ENCODE measurements at regions not wholly inside any gene's neighbourhood (a gene's known extent, or its start where the extent isn't known, plus 50 kb on each side); places are given as distances from the start of the nearest gene placed in this dataset.
"Not testable (repeated sequence)": the region's sequence is repeated elsewhere in the genome, so short reads cannot be mapped to it uniquely, and the experiment has no call there.

DNA sequence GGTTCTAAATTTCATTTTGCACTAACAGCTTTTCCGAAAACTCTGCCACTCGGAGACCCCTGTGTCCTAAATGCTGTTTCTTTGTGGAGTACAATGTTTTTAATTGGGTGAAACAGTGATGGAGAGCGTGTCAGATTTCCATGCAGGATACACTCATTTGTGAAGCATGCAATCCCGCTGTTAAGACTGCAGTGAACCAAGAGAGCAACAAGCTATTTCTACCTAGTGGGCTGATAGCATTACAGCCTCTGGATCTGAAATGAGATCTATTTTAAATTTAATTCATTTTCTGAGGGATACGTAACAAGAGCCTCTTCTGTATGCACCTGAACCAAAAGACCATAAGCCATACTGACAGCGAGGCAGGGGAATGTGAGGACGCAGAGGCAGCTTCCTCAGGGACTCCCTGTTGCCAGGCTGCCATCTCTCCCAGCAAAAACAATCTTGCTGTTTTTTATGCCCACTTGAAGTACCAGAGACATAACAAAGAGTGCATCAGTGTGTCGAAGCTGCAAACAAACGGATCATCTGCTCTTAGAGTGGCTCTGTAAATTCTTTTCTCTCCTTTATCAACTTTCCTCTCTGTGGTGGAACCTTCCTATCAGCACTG, 199.9 kb upstream of the COX10 start:
- no peak for DNase-seq

DNA sequence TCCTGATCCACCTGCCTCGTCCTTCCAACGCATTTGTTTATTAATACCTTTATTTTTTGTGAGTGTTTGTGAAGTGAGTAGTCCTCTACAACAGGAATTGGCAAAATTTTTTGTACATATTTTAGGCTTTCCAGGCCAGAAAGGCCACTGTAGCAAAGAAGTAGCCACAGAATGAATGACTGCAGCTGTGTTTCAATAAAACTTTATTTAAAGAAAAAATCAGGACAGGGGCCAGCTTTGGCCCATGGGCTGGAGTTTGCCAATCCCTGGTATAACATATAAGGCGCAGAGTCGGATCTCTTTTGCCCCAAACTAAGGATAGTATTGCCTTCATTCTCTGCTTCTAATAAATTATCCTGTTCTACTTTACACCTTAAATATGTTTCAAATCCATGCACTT, 198.0 kb upstream of the COX10 start:
- DNase-seq, result no peak

DNA sequence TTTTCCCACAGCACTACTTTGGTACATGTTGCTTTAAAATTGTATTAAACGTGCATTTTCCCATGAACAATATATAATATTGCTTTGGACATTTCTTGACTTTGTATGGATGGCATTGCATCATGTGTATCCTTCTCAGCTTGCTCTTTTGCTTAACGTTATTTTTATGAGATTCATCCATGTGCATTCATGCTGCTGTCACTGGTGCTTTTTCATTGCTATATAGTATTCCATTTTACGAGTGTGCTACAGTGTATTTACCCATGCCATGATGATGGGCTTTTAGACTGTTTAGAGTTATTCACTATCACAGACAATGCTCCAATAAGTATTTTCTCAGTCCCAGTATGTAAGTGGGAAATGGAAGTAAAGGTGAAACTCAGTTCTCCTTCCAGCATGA, 195.2 kb upstream of the COX10 start:
- DNase-seq, result no peak

DNA sequence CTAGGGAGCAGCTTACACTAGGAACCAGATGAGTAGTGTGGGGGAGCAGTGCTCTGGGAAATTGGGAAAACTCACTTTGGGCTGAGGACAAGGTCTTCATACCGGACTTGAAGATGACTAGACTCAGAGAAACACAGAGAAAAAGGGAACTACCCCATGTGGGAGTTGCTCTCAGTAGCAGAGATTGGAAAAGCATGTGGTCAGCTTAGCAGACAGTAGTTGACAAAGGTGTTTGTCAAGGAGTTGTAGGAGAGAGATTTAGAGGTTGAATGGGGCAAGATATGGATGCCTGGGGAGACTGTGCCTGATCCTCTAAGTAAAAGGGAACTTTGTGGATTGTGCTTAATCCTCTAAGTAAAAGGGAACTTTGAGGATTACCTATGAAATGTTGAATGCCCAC, 194.5 kb upstream of the COX10 start:
- DNase-seq, result no peak

DNA sequence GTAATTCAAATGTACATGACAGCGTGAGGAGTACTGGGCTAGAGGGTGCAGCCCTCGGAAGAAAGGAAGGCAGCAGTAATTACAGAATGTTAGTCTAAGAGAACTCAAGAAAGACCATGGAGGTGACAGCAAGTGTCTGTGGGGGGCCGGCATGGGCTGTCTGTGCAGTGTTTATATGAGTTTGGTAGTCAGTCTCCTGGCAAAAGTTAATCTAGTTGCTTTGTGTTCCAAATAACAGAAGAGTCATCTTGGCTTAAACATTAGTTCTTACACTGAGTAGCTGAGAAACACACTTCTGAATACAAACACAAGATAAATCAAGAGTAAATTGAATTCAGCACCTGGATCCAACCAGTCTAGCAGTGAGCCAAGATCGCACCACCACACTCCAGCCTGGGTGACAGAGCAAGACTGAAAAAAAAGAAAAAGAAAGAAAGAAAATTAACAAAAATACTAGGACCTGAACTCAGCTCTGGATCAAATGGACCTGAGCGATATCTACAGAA, 189.3 kb upstream of the COX10 start:
- DNase-seq, result no peak

DNA sequence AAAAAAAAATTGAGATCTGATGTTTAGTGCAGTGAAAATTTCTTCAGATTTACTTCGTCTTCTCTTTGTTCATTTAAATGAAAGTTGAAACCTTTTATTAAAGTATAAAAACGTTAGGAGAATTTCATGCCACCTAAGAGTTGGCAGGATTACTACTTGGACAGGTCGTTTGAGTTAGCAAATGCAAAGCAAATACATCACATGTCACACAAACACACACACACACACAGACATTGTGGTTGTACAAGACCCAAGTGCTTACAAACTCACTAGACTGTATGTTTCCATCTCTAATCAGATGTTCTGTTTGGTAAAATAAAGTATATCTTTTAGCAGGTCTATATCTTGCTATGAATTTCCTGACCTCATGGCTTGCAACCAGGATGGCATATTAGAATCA, 185.6 kb upstream of the COX10 start:
- no peak for DNase-seq

DNA sequence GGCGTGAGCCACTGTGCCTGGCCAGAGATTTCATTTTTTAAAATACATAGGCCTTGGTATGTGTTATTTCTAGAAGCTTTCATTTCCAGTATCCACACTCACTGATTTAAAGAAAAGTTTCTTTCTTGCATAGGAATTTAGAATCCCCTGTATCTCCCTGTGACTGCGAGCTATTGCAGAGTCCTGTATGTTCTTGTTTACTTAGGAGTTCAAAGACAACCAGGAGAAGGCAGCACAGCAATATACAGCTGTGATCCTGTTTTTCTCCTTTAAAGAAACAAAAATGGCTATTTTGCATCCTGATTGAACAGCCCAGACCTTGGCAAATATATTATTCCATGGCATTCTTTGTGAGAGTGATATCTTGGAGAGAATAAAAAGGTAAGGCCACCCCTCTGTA, 185.0 kb upstream of the COX10 start:
- no peak for DNase-seq

DNA sequence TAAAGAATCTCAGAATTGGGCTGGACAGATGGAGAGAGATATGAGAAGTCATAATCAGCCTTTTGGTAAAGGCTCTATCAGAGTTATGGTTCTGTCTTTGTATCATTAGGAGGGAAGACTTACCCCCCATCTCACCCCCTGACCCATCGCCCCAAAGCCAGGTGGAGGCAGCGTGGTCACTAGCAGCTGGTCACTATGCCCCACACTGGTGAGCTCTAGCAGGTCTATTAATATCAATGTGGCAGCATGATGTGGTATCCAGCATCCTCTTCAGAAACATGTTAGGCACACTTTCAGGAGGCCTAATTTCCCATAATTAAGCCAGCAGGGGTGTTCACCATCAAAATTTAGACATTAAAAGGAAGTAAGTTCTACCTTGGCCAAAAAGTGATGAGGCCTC, 183.8 kb upstream of the COX10 start:
- DNase-seq, result no peak

DNA sequence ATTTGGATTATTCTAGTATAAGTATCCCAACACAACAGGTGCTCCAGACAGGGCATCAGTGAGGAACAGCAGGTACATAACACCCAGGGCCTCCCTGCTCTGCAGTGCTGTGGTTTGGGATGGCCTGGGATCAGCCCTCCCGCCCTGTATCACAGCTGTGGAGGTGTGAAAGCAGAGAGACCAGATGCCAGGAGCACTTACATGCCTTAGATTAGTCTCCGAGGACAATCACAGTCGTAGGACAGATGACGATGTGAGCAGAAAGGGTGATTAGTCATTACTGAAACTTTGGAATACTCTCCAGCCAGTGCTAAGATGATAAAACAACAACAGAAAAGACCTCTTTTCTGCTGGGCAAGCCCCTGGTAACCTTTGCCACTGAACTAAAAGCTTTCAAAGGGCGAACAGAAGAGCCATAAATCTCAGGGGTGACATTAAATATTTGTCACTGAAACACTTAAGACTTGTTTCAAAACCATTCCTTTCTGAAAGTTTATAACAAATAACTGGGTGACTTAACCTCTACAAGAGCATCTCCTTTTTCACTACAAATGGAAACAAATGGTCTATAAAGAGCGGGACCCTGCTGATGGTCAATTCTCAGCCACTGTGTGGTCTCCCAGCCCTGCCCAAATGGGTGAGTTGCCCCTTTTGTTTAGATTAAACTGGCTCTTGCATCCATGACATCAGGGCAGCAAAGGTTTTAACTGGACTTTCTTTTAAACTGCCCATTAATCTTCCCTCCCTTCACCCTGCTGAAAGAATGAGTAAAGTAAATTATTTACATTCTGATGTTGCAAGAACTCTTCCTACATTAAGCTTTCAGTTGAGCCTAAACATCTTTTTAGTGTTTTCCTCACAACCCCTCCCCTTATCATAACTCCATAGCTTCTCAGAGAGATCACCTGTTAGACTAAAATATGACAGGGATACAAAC, 183.1 kb upstream of the COX10 start:
- no peak for DNase-seq

DNA sequence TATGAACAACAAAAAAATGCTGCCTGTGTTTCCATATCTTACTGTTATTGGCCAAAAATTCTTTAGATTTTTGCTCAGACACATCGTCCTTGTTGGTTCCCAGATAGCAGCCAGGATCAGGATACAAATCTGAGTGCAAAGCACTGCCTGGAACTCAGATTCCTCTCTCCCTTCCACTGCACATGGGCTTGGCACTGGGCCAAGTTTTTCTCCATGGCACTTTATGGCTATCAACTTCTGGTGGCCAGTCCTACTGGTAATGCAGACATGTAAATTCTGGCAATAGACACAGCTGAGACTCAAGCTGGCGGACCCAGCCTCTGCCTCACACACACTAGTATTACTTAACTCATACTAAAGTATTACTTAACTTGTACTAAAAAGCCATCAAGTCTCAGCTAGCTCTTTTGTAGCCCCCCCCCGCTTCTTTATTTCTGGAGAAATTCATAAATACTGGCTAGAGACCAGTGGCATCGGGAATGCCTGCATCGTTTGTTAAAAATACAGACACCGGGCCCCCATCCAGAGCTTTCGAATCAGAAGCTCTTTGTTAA, 181.2 kb upstream of the COX10 start:
- DNase-seq, result peak; percentile 21

DNA sequence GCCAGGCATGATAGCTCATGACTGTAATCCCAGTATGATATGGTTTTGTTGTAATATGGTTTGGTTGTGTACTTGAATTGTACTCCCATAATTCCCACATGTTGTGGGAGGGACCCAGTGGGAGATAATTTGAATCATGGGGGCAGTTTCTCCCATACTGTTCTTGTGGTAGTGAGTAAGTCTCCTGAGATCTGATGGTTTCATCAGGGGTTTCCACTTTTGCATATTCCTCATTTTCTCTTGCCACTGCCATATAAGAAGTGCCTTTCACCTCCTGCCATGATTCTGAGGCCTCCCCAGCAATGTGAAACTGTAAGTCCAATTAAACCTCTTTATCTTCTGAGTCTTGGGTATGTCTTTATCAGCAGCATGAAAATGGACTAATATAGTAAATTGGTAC, 160.3 kb upstream of the COX10 start:
- DNase-seq, result not testable (repeated sequence)

DNA sequence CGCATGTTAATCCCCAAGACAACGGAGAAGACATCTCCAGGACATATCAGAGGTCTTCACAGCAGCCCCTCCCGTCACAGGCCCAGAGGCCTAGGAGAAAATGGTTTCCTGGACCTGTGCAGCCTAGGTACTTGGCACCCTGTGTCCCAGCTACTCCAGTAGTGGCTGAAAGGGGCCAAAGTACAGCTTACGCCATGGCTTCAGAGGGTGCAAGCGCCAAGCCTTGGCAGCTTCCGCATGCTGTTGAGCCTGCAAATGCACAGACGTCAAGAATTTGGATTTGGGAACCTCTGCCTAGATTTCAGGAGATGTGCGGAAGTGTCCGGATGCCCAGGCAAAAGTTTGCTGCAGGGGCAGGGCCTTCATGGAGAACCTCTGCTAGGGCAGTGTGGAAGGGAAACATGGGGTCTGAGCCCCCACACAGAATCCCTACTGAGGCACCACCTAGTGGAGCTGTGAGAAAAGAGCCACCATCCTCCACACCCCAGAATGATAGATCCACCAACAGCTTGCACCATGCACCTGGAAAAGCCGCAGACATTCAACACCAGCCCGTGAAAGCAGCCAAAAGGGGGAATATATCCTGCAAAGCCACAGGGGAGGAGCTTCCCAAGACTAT, 159.3 kb upstream of the COX10 start:
- no peak for DNase-seq

DNA sequence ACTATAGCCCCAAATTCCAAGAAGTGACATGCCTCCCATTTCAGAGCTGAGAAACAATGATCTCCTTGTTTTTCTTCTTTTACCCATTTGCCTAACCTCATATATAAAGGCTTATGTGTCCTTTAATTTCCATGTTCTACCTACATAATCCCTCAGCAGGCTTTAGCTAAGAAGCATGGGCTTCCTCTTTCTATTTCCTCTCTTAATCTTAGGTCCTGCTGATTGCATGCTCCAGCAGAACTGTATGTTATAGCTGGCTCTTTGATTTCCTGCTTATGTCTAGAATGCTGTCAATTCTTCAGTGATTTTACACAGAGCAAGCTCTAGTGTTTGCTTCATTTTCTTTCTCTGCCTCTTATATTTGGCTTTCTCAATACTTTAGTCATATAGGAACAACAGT, 151.7 kb upstream of the COX10 start:
- DNase-seq, result no peak

DNA sequence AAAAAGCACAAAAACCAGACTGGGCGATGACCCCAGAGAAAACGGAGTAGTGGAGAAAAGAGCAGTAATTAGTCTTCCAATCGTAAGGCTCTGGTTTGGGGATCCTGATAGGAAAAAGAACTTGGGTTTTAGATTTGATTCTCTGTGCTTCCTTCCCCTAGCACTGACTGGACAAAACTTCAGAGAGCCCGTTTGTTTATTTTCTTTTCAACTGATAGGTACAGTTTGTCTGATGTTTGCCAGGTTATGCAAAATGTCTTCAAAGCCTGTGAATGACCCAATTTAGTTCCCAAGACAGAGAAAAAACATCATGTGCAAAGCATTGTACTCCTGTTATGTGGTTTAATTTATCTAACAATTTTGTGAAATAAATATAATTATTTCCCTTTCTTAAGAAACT, 151.1 kb upstream of the COX10 start:
- DNase-seq, result no peak

DNA sequence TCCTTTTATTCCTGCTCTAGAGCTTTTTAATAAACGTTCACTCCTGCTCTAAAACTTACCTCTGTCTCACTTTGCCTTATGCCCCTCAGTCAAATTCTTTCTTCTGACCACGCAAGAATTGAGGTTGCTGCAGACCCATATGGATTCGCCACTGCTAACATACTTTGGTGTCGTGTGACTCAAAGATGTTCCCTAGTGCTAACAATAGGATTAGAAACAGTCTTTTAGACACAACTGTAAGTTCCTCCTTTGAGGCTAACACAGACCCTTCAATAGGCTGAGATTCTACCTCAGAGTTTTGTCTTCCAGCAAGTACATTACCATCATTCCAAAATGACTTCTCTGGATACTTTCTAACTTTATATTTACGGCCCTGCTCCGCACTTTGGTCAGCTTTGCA, 149.5 kb upstream of the COX10 start:
- DNase-seq, result no peak

DNA sequence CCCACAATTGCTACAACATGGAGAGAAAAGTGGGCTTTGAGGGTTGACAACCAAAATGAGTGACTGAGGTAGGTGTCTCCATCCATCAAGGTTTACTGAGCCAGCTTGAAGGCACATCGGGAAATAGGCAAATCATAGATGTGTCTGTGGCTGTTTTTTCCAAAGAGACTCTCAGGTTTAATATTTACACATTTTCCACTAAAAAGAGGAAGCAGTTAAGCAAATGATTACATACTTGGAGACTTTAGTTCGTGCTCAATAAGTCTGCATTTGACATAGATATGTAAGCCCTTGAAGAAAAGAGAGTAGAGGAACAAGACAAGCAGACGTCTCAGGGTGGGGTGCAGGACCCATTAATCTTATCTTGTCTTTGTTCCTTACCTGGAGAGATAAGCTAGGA, 148.9 kb upstream of the COX10 start:
- no peak for DNase-seq

DNA sequence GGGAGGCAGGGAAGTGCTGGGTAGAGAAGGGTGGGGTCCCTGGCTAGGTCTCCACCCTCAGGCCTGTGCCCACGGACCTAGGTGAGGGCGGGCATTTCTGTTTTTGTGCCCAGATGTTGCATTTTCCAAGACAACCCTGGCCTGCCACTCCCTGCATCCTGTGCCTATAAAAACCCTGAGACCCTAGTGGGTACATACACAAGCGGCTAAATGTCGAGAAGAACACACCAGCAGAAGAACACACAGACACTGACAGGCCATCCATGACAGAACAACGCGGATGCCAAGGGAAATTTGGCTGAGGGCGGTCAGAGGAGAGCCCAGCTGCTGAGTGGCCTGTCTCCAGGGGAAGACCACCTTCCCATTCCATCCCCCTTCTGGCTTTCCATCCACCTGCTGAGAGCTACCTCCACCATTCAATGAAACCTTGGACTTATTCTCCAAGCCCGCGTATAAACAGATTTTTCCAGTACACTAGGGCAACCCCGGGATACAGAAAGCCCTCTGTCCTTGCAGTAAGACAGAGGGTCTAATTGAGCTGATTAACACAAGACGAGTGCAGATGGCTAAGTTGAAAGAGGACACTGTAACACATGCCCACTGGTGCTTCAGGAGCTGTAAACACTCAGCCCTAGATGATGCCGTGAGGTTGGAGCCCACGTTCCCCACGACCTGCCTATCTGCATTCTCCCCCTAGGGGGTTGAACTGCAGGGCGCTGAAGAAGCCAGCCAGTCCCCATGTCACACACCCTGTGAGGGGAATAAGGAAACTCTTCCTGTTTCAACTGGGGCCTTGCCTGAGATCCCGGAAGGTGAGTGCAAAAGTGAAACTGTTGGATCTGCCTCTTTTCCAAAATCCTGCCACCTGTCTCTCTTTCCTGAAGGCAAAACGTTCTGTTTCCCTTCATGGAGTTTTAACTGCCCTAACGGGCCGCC, 147.2 kb upstream of the COX10 start:
- no peak for DNase-seq

DNA sequence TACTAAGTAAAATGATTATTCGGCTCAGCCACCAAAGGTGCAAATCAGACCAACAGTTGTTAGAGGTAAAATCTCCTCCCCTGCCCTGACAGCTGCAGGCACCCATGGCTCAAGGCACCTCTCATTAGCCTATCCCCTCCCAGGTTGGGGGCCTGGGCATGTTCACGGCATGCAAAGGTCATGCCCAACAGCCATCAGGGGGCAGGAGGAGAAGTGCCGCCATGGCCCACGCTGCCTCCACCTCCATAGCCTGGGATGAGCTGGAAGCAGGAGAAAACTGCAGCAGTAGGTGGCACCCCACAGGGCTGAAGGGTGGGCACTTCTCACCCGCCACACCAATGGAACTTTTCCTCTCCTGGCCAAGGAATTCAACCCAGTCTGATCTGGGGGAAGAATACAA, 146.4 kb upstream of the COX10 start:
- no peak for DNase-seq

DNA sequence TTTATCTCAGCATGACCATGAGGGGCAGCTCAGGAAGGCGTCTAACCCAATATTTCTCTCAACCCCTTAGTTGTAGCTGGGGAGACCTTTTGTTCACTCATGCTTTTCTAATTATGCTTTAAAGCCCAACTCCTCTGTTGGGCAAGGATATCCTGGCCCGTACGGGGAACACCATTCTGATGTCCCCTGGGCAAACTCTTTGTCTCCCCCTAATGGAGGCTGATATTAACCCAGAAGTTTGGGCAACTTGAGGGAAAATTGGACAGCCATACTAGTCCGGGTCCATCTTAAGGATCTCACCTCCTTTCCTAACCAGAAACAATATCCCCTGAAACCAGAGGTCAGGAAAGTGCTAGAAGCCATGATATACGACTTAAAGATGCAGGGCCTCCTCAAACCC, 143.7 kb upstream of the COX10 start:
- no peak for DNase-seq

DNA sequence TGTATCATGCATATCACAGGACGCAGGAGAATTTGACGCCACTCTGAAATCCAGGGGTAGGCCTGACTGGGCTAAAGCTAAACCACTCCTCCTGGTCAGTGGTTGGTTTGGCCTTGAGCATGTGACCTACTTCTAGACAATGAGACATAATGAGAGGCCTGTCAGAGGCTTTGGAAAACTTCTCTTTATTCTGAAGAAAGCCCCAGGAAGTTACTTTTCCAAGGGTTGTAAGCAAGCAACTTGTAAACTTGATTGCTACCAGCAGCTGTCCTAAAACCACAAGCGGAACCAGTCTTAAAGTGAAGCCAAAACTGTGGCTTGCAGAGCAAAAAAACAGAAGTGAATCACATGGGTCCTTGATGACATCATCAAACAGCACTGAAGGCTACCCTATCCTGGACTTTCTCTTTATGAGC, 138.2 kb upstream of the COX10 start:
- DNase-seq, result peak; percentile 46

DNA sequence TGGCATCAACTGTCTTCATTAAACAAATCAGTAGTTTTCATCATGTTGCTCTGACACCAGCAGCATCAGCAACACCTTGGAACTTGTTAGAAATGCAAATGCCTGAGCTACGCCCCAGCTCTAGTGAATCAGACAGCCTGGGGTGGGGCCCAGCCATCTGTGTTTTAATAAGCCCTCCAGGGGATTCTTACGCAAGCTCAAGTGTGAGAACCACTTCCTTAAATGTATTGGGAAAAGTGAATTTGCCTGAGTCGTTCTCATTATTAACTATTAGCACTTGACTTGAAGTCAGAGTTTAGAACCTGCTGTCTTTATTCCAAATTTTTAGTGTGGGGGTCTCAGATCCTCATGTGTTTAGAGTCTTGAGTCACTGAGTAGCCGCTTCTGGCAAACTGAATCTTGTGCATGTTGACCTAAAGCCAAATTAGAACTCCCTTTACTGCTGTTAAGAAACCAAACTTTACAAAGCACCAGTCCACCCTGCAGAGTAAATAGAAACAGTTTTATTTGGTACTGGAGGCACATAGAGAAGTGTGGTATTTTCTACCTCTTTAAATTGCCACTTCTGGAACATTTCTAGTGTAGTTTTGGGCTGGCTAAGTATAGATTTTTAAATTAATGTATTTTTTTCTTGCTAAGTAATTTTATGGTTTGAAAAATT, 137.4 kb upstream of the COX10 start:
- DNase-seq, result peak; percentile 52

Data from muscle of arm (tissue), 1 donor.